OCI-LY7 (cell line): ENCODE measurements at regions not wholly inside any gene's neighbourhood (a gene's known extent, or its start where the extent isn't known, plus 50 kb on each side); places are given as distances from the start of the nearest gene placed in this dataset.

Experiments
- BruUV-seq: library from RNA; stranded (reverse); fragments of 400-500 nt; replicated peaks from 2 replicates; lab custom pipeline; 2021; lab: Mats Ljungman, UMichigan
- CTCF ChIA-PET: fragments of 300-600 bp; sonication (Branson Sonifier 250); formaldehyde crosslinking; loops from one replicate; lab custom pipeline; 2022; ENCODE audit warnings: antibody characterized with exemption; ENCODE audit not compliant: unreplicated experiment; lab: Charles Lee
- POLR2A ChIA-PET: fragments of 300-600 bp; sonication (Branson Sonifier 250); formaldehyde crosslinking; loops from one replicate; lab custom pipeline; 2022; ENCODE audit warnings: antibody characterized with exemption; lab: Charles Lee
- DNase-seq: peaks from one replicate; pipeline ENCODE4 v3.0.0-alpha.2; 2015; ENCODE audit warnings: low spot score
- H2AFZ ChIP-seq: fragments of 200-600 bp; sonication (generic), shearing (Covaris generic); 2 replicates; pipeline ENCODE4 v1.6.1; 2014; ENCODE audit warnings: mild to moderate bottlenecking, antibody characterized with exemption, low read length, moderate library complexity
- H3K27ac ChIP-seq: fragments of 200-600 bp; sonication (generic); 2 replicates; pipeline ENCODE4 v1.5.1; 2014; ENCODE audit warnings: mixed run types, low read depth, mild to moderate bottlenecking, moderate library complexity, low read length, inconsistent platforms; ENCODE audit not compliant: poor library complexity, severe bottlenecking
- H3K36me3 ChIP-seq: fragments of 200-600 bp; sonication (generic); 2 replicates; pipeline ENCODE4 v1.6.1; 2014; ENCODE audit warnings: mild to moderate bottlenecking, antibody characterized with exemption, low read length, moderate library complexity, mixed read lengths; ENCODE audit not compliant: insufficient read depth
- H3K4me1 ChIP-seq: fragments of 200-600 bp; sonication (generic); 2 replicates; pipeline ENCODE4 v1.5.1; 2014; ENCODE audit warnings: mild to moderate bottlenecking, low read length; ENCODE audit not compliant: insufficient read depth, poor library complexity, severe bottlenecking
- H3K4me2 ChIP-seq: fragments of 200-600 bp; sonication (generic); 2 replicates; pipeline ENCODE4 v1.6.1; 2014; ENCODE audit warnings: mild to moderate bottlenecking, low read length
- H3K4me3 ChIP-seq: fragments of 200-600 bp; sonication (generic); 2 replicates; pipeline ENCODE4 v1.5.1; 2014; ENCODE audit warnings: mild to moderate bottlenecking, low read depth, low read length; ENCODE audit not compliant: poor library complexity, severe bottlenecking
- H3K79me2 ChIP-seq: fragments of 200-600 bp; sonication (generic); 2 replicates; pipeline ENCODE4 v1.6.1; 2016; ENCODE audit warnings: low read depth, mild to moderate bottlenecking, low read length, moderate library complexity, mixed read lengths; ENCODE audit not compliant: insufficient read depth
- H3K9me2 ChIP-seq: fragments of 200-600 bp; sonication (generic); 2 replicates; pipeline ENCODE4 v1.6.1; 2016; ENCODE audit warnings: mild to moderate bottlenecking, low read length, mixed read lengths; ENCODE audit not compliant: insufficient read depth
- H3K9me3 ChIP-seq: fragments of 200-600 bp; sonication (generic); 2 replicates; pipeline ENCODE4 v1.6.1; 2014; ENCODE audit warnings: mild to moderate bottlenecking, mixed run types, low read length, mixed read lengths
- H4K20me1 ChIP-seq: fragments of 200-600 bp; sonication (generic); 2 replicates; pipeline ENCODE4 v1.6.1; 2014; ENCODE audit warnings: mild to moderate bottlenecking, antibody characterized with exemption, low read length, moderate library complexity, mixed read lengths; ENCODE audit not compliant: insufficient read depth
- CTCF ChIP-seq: fragments of 200-600 bp; sonication (generic); conservative IDR thresholded peaks from 2 replicates; pipeline ENCODE4 v1.5.1; 2014; ENCODE audit warnings: mild to moderate bottlenecking, antibody characterized with exemption, low read length, moderate library complexity, mixed read lengths
- EZH2phosphoT487 ChIP-seq: fragments of 200-600 bp; sonication (generic); IDR thresholded peaks from 2 replicates; pipeline ENCODE4 v1.6.1; 2018; ENCODE audit warnings: low read depth, borderline replicate concordance, mild to moderate bottlenecking, mixed run types, antibody characterized with exemption, low read length, moderate library complexity, mixed read lengths
- intact Hi-C: fragments of 100-400 bp; cut with micrococcal nuclease; formaldehyde crosslinking; loops from one replicate; pipeline ENCODE4 v1.10.0; 2022; ENCODE audit not compliant: unreplicated experiment

DNA sequence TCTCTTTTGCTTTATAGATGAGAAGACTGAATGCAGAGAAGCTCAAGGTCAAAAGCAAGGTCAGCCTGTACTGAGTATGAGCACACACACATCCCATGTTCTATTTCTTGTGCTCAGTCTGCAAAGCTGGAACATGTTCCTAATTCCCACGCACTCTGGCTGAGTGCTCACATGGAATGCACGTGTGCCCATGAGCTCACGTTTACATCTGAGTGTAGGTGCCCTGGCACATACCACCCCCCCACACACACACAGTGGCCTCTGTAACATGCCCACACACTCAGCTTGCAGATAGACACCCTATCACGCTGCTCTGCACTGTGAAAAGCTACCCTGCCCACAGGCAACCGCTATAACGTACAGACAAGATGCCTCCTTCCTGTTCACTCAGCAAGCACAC lies 700.1 kb downstream of the MED13L start:
- Histone ChIP-seq H3K4me1 (no peaks in the 10 kb centered on the region), H3K4me2 (no peak overlapping the region), H3K9me2 (no peaks in the 10 kb centered on the region), H3K36me3 (no peaks in the 10 kb centered on the region), H3K27ac (no peak overlapping the region), H4K20me1 (no peaks in the 10 kb centered on the region), H3K4me3 (no peak overlapping the region), H3K79me2 (no peaks in the 10 kb centered on the region), H2AFZ (no peak overlapping the region), H3K9me3 (no peaks in the 10 kb centered on the region)
- ChIA-PET POLR2A (no interaction called here), CTCF (no interaction called here)
- no peak for DNase-seq
- BruUV-seq = no TSS peak
- TF ChIP-seq EZH2phosphoT487 (no peak), CTCF (no peak)
- intact Hi-C loops = no loop called here

GRCh38 chr12:115574826-115575225 lies 702.7 kb downstream of the MED13L start:
- Histone ChIP-seq H3K36me3 (no peaks in the 10 kb centered on the region), H4K20me1 (no peaks in the 10 kb centered on the region), H3K4me2 (no peak overlapping the region), H3K9me2 (no peaks in the 10 kb centered on the region), H3K4me1 (no peaks in the 10 kb centered on the region), H3K79me2 (no peaks in the 10 kb centered on the region), H3K27ac (no peak overlapping the region), H3K9me3 (no peaks in the 10 kb centered on the region), H2AFZ (no peak overlapping the region), H3K4me3 (no peak overlapping the region)
- BruUV-seq = no TSS peak
- no peak for TF ChIP-seq EZH2phosphoT487
- no peak for TF ChIP-seq CTCF
- POLR2A ChIA-PET = interaction anchor here (0.5 to 0.7 kb wide), 2 partner anchors 107 to 257 kb away, joined by 3 read pairs; no protein-coding TSS in a partner anchor
- CTCF ChIA-PET = no interaction called here
- DNase-seq = no peak
- intact Hi-C loops = no loop called here

- Histone ChIP-seq H3K4me3 (no peak overlapping the region), H3K9me2 (no peaks in the 10 kb centered on the region), H4K20me1 (no peaks in the 10 kb centered on the region), H3K9me3 (no peaks in the 10 kb centered on the region), H3K79me2 (no peaks in the 10 kb centered on the region), H3K4me2 (no peak overlapping the region), H2AFZ (no peak overlapping the region), H3K4me1 (no peaks in the 10 kb centered on the region), H3K36me3 (no peaks in the 10 kb centered on the region), H3K27ac (no peak overlapping the region)
- no peak for TF ChIP-seq CTCF
- DNase-seq = no peak
- ChIA-PET CTCF (no interaction called here), POLR2A (no interaction called here)
- no TSS peak for BruUV-seq
- intact Hi-C loops = no loop called here
Measured at GRCh38 chr12:115572440-115572839, 705.1 kb downstream of the MED13L start.
